HEK293 (cell line): ENCODE measurements at regions not wholly inside any gene's neighbourhood (a gene's known extent, or its start where the extent isn't known, plus 50 kb on each side); places are given as distances from the start of the nearest gene placed in this dataset.

Experiments
- CTCF ChIP-seq: fragments of 450-650 bp; formaldehyde crosslinking; IDR thresholded peaks from 2 replicates; pipeline ENCODE4 v1.5.1; 2016; ENCODE audit warnings: missing biosample characterization, missing genetic modification characterization
- MEIS1 ChIP-seq: sonication (generic); formaldehyde crosslinking; IDR thresholded peaks from 2 replicates; pipeline ENCODE4 v1.8.1; 2022; ENCODE audit warnings: missing genetic modification reagents, mild to moderate bottlenecking, borderline replicate concordance
- ZNF292 ChIP-seq: fragments of 450-650 bp; formaldehyde crosslinking; IDR thresholded peaks from 2 replicates; pipeline ENCODE4 v1.5.1; 2016; ENCODE audit warnings: low read depth, missing biosample characterization, missing genetic modification characterization, borderline replicate concordance
- ZNF585B ChIP-seq: fragments of 450-650 bp; formaldehyde crosslinking; IDR thresholded peaks from 2 replicates; pipeline ENCODE4 v1.5.1; 2016; ENCODE audit warnings: missing biosample characterization, missing genetic modification characterization
- ZNF830 ChIP-seq: fragments of 450-650 bp; IDR thresholded peaks from 2 replicates; pipeline ENCODE4 v1.5.0; 2018; ENCODE audit warnings: missing biosample characterization, missing genetic modification characterization, low read depth, mild to moderate bottlenecking, moderate library complexity
- ZSCAN5A ChIP-seq: fragments of 450-650 bp; formaldehyde crosslinking; IDR thresholded peaks from 2 replicates; pipeline ENCODE4 v1.5.1; 2016; ENCODE audit warnings: missing biosample characterization, missing genetic modification characterization
- TF ChIP-seq, protein P1 (sequence below): sonication (generic); formaldehyde crosslinking; IDR thresholded peaks from 2 replicates; pipeline ENCODE4 v1.8.1; 2022; ENCODE audit warnings: mild to moderate bottlenecking, moderate library complexity, missing genetic modification reagents

GRCh38 chr11:92770419-92770818 lies 199.0 kb upstream of the MTNR1B start:
- TF ChIP-seq, protein P1, sequence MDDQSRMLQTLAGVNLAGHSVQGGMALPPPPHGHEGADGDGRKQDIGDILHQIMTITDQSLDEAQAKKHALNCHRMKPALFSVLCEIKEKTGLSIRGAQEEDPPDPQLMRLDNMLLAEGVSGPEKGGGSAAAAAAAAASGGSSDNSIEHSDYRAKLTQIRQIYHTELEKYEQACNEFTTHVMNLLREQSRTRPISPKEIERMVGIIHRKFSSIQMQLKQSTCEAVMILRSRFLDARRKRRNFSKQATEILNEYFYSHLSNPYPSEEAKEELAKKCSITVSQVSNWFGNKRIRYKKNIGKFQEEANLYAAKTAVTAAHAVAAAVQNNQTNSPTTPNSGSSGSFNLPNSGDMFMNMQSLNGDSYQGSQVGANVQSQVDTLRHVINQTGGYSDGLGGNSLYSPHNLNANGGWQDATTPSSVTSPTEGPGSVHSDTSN, result no peak
- no peak for TF ChIP-seq CTCF
- TF ChIP-seq MEIS1 (CRISPR knock-in tag), result no peak
- no peak for TF ChIP-seq ZNF830 (tag by site-specific recombination)
- no peak for TF ChIP-seq ZNF292 (tag by site-specific recombination)
- no peak for TF ChIP-seq ZNF585B
- no peak for TF ChIP-seq ZSCAN5A (tag by site-specific recombination)
